H1 (cell line): ENCODE measurements at regions not wholly inside any gene's neighbourhood (a gene's known extent, or its start where the extent isn't known, plus 50 kb on each side); places are given as distances from the start of the nearest gene placed in this dataset.

ENCODE experiments used
- CTCF ChIA-PET: fragments of 300-600 bp; sonication (Branson Sonifier 250); formaldehyde crosslinking; loops from one replicate; lab custom pipeline; 2021; ENCODE audit not compliant: partially characterized antibody; lab: Charles Lee
- POLR2A ChIA-PET: fragments of 300-600 bp; sonication (Branson Sonifier 250); formaldehyde crosslinking; loops from one replicate; lab custom pipeline; 2021; ENCODE audit warnings: inconsistent platforms; ENCODE audit not compliant: partially characterized antibody; lab: Charles Lee
- DNase-seq, 2 experiments: peaks; one replicate each; pipeline versions ENCODE4 v3.0.0 to v3.0.0-alpha.2; 2010 to 2022; ENCODE audit warnings: low spot score in 2 of 2, low read depth in 1 of 2, mixed read lengths in 1 of 2
- FAIRE-seq: peaks from 2 replicates; lab custom pipeline; 2011; peaks lifted over from hg19 to GRCh38; lab: Jason Lieb, UNC
- H2AFZ ChIP-seq: 2 replicates; pipeline ENCODE4 v1.8.1; 2012; ENCODE audit warnings: low read length, inconsistent platforms
- H2AK5ac ChIP-seq: 2 replicates; pipeline ENCODE4 v1.6.1; 2013; ENCODE audit warnings: low read depth, low read length
- H2BK120ac ChIP-seq: replicated peaks from 2 replicates; pipeline ENCODE3; 2013; ENCODE audit warnings: low read depth, low read length, inconsistent platforms
- H2BK12ac ChIP-seq: 2 replicates; pipeline ENCODE4 v1.6.1; 2013; ENCODE audit warnings: low read depth, low read length
- H2BK15ac ChIP-seq: 2 replicates; pipeline ENCODE4 v1.6.1; 2013; ENCODE audit warnings: low read length
- H2BK20ac ChIP-seq: 2 replicates; pipeline ENCODE4 v1.6.1; 2013; ENCODE audit warnings: low read length
- H2BK5ac ChIP-seq: 2 replicates; pipeline ENCODE4 v1.6.1; 2013; ENCODE audit warnings: low read depth, low read length
- H3K14ac ChIP-seq: 2 replicates; pipeline ENCODE4 v1.6.1; 2013; ENCODE audit warnings: inconsistent platforms; ENCODE audit not compliant: insufficient read length
- H3K18ac ChIP-seq: 2 replicates; pipeline ENCODE4 v1.6.1; 2013; ENCODE audit warnings: low read length; ENCODE audit errors: extremely low read depth
- H3K23ac ChIP-seq: 2 replicates; pipeline ENCODE4 v1.6.1; 2013; ENCODE audit warnings: inconsistent platforms; ENCODE audit not compliant: insufficient read length
- H3K23me2 ChIP-seq: 2 replicates; pipeline ENCODE4 v1.6.1; 2013; ENCODE audit warnings: low read depth, low read length
- H3K27ac ChIP-seq: 2 replicates; pipeline ENCODE4 v1.6.1; 2011; ENCODE audit warnings: low read depth, low read length, inconsistent platforms
- H3K27me3 ChIP-seq, 4 experiments: replicated peaks in 1 of 4; 1 replicate in 1 of 4; 2 replicates in 3 of 4; pipeline versions ENCODE4 v1.6.1 to v1.8.1; 2011 to 2013; ENCODE audit warnings: low read length in 3 of 4, mild to moderate bottlenecking in 3 of 4, inconsistent platforms in 2 of 4, mixed read lengths in 2 of 4, moderate library complexity in 1 of 4; ENCODE audit not compliant: control insufficient read depth in 3 of 4, insufficient read depth in 3 of 4; ENCODE audit errors: extremely low read depth in 1 of 4
- H3K36me3 ChIP-seq, 4 experiments: 2 replicates each; pipeline versions ENCODE4 v1.6.1 to v1.8.1; 2011 to 2013; ENCODE audit warnings: mild to moderate bottlenecking in 4 of 4, low read length in 3 of 4, moderate library complexity in 2 of 4, control low read depth in 1 of 4, inconsistent platforms in 1 of 4; ENCODE audit not compliant: insufficient read depth in 4 of 4, control insufficient read depth in 2 of 4
- H3K4ac ChIP-seq: replicated peaks from 2 replicates; pipeline ENCODE3; 2013; ENCODE audit warnings: low read length, low read depth, mixed read lengths, inconsistent platforms; ENCODE audit not compliant: insufficient read length
- H3K4me1 ChIP-seq, 4 experiments: replicated peaks in 1 of 4; 1 replicate in 1 of 4; 2 replicates in 3 of 4; pipeline versions ENCODE4 v1.6.1 to v1.8.1; 2011 to 2013; ENCODE audit warnings: low read length in 3 of 4, inconsistent platforms in 2 of 4, mixed read lengths in 1 of 4; ENCODE audit not compliant: insufficient read depth in 4 of 4, control insufficient read depth in 3 of 4
- H3K4me2 ChIP-seq, 2 experiments: 2 replicates each; pipeline versions ENCODE4 v1.6.1 to v1.8.1; 2011 to 2013; ENCODE audit warnings: low read depth in 2 of 2, low read length in 2 of 2, control low read depth in 1 of 2, inconsistent platforms in 1 of 2, mild to moderate bottlenecking in 1 of 2; ENCODE audit not compliant: insufficient read depth in 1 of 2
- H3K4me3 ChIP-seq, 4 experiments: fragments of 200-600, 300-600 bp in 1 of 4; sonication (generic), shearing (Covaris generic), sonication (Bioruptor Twin) in 1 of 4; 2 replicates each; pipeline versions ENCODE4 v1.5.1 to v1.8.1; 2011 to 2016; ENCODE audit warnings: low read length in 4 of 4, low read depth in 3 of 4, control low read depth in 2 of 4, inconsistent platforms in 2 of 4, mild to moderate bottlenecking in 2 of 4, mixed read lengths in 1 of 4, moderate library complexity in 1 of 4; ENCODE audit not compliant: insufficient read depth in 2 of 4; ENCODE audit errors: extremely low read depth in 1 of 4
- H3K56ac ChIP-seq: replicated peaks from 2 replicates; pipeline ENCODE3; 2013; ENCODE audit warnings: low read depth, mild to moderate bottlenecking, mixed read lengths, low read length, inconsistent platforms; ENCODE audit not compliant: insufficient read length
- H3K79me1 ChIP-seq: 2 replicates; pipeline ENCODE4 v1.6.1; 2013; ENCODE audit warnings: low read depth, low read length, control low read depth
- H3K79me2 ChIP-seq, 2 experiments: 2 replicates each; pipeline versions ENCODE4 v1.6.1 to v1.8.1; 2012 to 2013; ENCODE audit warnings: low read length in 2 of 2, mild to moderate bottlenecking in 2 of 2, inconsistent platforms in 1 of 2; ENCODE audit not compliant: insufficient read depth in 2 of 2, control insufficient read depth in 1 of 2
- H3K9ac ChIP-seq, 4 experiments: replicated peaks in 1 of 4; 1 replicate in 1 of 4; 2 replicates in 3 of 4; pipeline versions ENCODE4 v1.6.1 to v1.8.1; 2011 to 2013; ENCODE audit warnings: low read depth in 3 of 4, low read length in 3 of 4, control low read depth in 2 of 4, mild to moderate bottlenecking in 2 of 4, moderate library complexity in 2 of 4, inconsistent platforms in 1 of 4; ENCODE audit errors: extremely low read depth in 1 of 4
- H3K9me3 ChIP-seq, 2 experiments: 2 replicates each; pipeline versions ENCODE4 v1.6.1 to v1.8.1; 2012 to 2013; ENCODE audit warnings: mild to moderate bottlenecking in 2 of 2, moderate library complexity in 2 of 2, control low read depth in 1 of 2, inconsistent platforms in 1 of 2, low read depth in 1 of 2, low read length in 1 of 2, mixed read lengths in 1 of 2; ENCODE audit not compliant: insufficient read depth in 2 of 2
- H4K20me1 ChIP-seq, 2 experiments: replicated peaks in 1 of 2; 2 replicates each; pipeline versions ENCODE3 to v1.8.1; 2011 to 2013; ENCODE audit warnings: inconsistent platforms in 2 of 2, low read length in 2 of 2, mild to moderate bottlenecking in 1 of 2; ENCODE audit not compliant: insufficient read depth in 2 of 2, control insufficient read depth in 1 of 2
- H4K5ac ChIP-seq: 2 replicates; pipeline ENCODE4 v1.6.1; 2013; ENCODE audit warnings: low read length, low read depth, mixed read lengths, inconsistent platforms; ENCODE audit not compliant: insufficient read length
- H4K8ac ChIP-seq: 2 replicates; pipeline ENCODE4 v1.8.0; 2013; ENCODE audit warnings: mild to moderate bottlenecking, moderate library complexity, low read length, inconsistent platforms; ENCODE audit not compliant: insufficient read depth; ENCODE audit errors: extremely low read depth
- H4K91ac ChIP-seq: replicated peaks from 2 replicates; pipeline ENCODE3; 2013; ENCODE audit warnings: low read length, mixed read lengths, inconsistent platforms; ENCODE audit not compliant: insufficient read length
- ATF3 ChIP-seq: IDR thresholded peaks from 2 replicates; pipeline ENCODE4 v1.6.1; 2011; ENCODE audit warnings: low read depth, mild to moderate bottlenecking, low read length; ENCODE audit not compliant: insufficient read depth
- BCL11A ChIP-seq, 2 experiments: IDR thresholded peaks; one replicate each; pipeline ENCODE4 v1.6.1; 2011; ENCODE audit warnings: low read depth in 2 of 2, low read length in 2 of 2, mild to moderate bottlenecking in 2 of 2
- EP300 ChIP-seq, 2 experiments: IDR thresholded peaks; 1 replicate in 1 of 2; 2 replicates in 1 of 2; pipeline ENCODE4 v1.6.1; 2011 to 2012; ENCODE audit warnings: low read depth in 2 of 2, low read length in 2 of 2, mild to moderate bottlenecking in 2 of 2, borderline replicate concordance in 1 of 2, inconsistent platforms in 1 of 2, moderate library complexity in 1 of 2
- FOSL1 ChIP-seq: IDR thresholded peaks from 2 replicates; pipeline ENCODE4 v1.6.1; 2011; ENCODE audit warnings: mild to moderate bottlenecking, low read depth, low read length, moderate library complexity; ENCODE audit not compliant: insufficient read depth
- JUN ChIP-seq: IDR thresholded peaks from 2 replicates; pipeline ENCODE4 v1.6.1; 2011; ENCODE audit warnings: low read depth, mild to moderate bottlenecking, improper control_type of control experiment, low read length
- KDM5A ChIP-seq: fragments of 200-600 bp; IDR thresholded peaks from 2 replicates; pipeline ENCODE4 v1.7.1; 2012; ENCODE audit warnings: mild to moderate bottlenecking, low read length, inconsistent platforms, mixed read lengths
- MAFK ChIP-seq: IDR thresholded peaks from 2 replicates; pipeline ENCODE4 v1.6.1; 2012; ENCODE audit warnings: low read depth, mild to moderate bottlenecking, improper control_type of control experiment, low read length
- NRF1 ChIP-seq: IDR thresholded peaks from 2 replicates; pipeline ENCODE4 v1.6.1; 2011; ENCODE audit warnings: mild to moderate bottlenecking, low read depth, low read length, improper control_type of control experiment
- RAD21 ChIP-seq, 2 experiments: IDR thresholded peaks in 1 of 2; conservative IDR thresholded peaks in 1 of 2; 2 replicates each; pipeline ENCODE4 v1.6.1; 2011; ENCODE audit warnings: low read depth in 2 of 2, low read length in 2 of 2, improper control_type of control experiment in 1 of 2, inconsistent platforms in 1 of 2, mild to moderate bottlenecking in 1 of 2, moderate library complexity in 1 of 2
- RNF2 ChIP-seq: fragments of 200-900, 300-1000 bp; sonication (generic); IDR thresholded peaks from 2 replicates; pipeline ENCODE4 v1.7.1; 2016; ENCODE audit warnings: borderline replicate concordance, low read depth, mild to moderate bottlenecking, antibody characterized with exemption, low read length; ENCODE audit not compliant: poor library complexity, severe bottlenecking; ENCODE audit errors: missing control alignments
- SP4 ChIP-seq: IDR thresholded peaks from 2 replicates; pipeline ENCODE4 v1.6.1; 2012; ENCODE audit warnings: low read length, inconsistent platforms
- TCF12 ChIP-seq: IDR thresholded peaks from 2 replicates; pipeline ENCODE4 v1.6.1; 2011; ENCODE audit warnings: low read depth, mild to moderate bottlenecking, low read length
- YY1 ChIP-seq: IDR thresholded peaks from 2 replicates; pipeline ENCODE4 v1.6.1; 2011; ENCODE audit warnings: low read depth, mild to moderate bottlenecking, low read length
- WGBS, 2 experiments: shearing (Covaris generic) in 1 of 2; methylation state at CpG; one replicate each; pipeline versions ENCODE4 v1.1.6 to v1.1.7; 2013 to 2015; ENCODE audit warnings: low lambda C conversion rate in 2 of 2, mixed read lengths in 2 of 2, inconsistent platforms in 1 of 2, low coverage in 1 of 2, missing lambda C conversion rate in 1 of 2; ENCODE audit not compliant: insufficient replicate concordance in 2 of 2, insufficient coverage in 1 of 2, insufficient read length in 1 of 2; ENCODE audit errors: extremely low coverage in 1 of 2, missing lambda C conversion rate in 1 of 2; 5-methylcytosine and 5-hydroxymethylcytosine counted together

GRCh38 chr4:101706535-101707057 is 83.9 kb upstream of the BANK1 start:
- Histone ChIP-seq H2BK20ac (no peak overlapping the region), H3K79me2 (no peaks in the 10 kb centered on the region), H4K91ac (no peak overlapping the region), H3K36me3 (no peaks in the 10 kb centered on the region), H3K4me1 (no peaks in the 10 kb centered on the region), H3K23ac (no peak overlapping the region), H3K14ac (no peak overlapping the region), H2BK5ac (no peak overlapping the region), H3K23me2 (no peaks in the 10 kb centered on the region), H2BK15ac (no peak overlapping the region), H3K79me1 (no peaks in the 10 kb centered on the region), H4K8ac (no peak overlapping the region), H3K18ac (no peak overlapping the region), H3K4me3 (no peak overlapping the region), H2AK5ac (no peak overlapping the region), H4K5ac (no peak overlapping the region), H3K27me3 (no peaks in the 10 kb centered on the region), H3K9me3 (peaks cover 0 to 2% of the 10 kb centered on the region in 2 experiments; a peak in 1 of 4 replicates), H3K56ac (no peak overlapping the region), H2BK120ac (no peak overlapping the region), H3K27ac (no peak overlapping the region), H2AFZ (no peak overlapping the region), H2BK12ac (no peak overlapping the region), H3K4ac (no peak overlapping the region), H3K4me2 (no peak overlapping the region), H4K20me1 (no peaks in the 10 kb centered on the region), H3K9ac (no peak overlapping the region)
- 91% methylated on average over 1 of the region's 1 CpG; no CpG with 5 or more reads in 1 of the 2 experiments for WGBS, 2 experiments
- DNase-seq (no peak), FAIRE-seq (no peak)
- ChIA-PET CTCF (interaction anchor here (1.0 kb wide), 1 partner anchor 24 kb away, joined by 6 read pairs; no protein-coding TSS in a partner anchor), POLR2A (no interaction called here)
- TF ChIP-seq ATF3 = no peak
- TF ChIP-seq NRF1 = no peak
- TF ChIP-seq FOSL1 = no peak
- TF ChIP-seq KDM5A = no peak
- no peak for TF ChIP-seq EP300 (IDR thresholded peaks at IDR 0.05; ENCODE audit: borderline replicate concordance in 1 of 2, low read depth in 2 of 2, low read length in 2 of 2)
- TF ChIP-seq RAD21 (IDR thresholded peaks at IDR 0.05 in 1 of 2, conservative IDR thresholded peaks at IDR 0.05 in 1 of 2; ENCODE audit: low read depth in 2 of 2, low read length in 2 of 2) = no peak
- no peak for TF ChIP-seq RNF2
- no peak for TF ChIP-seq MAFK
- no peak for TF ChIP-seq SP4
- TF ChIP-seq JUN = no peak
- no peak for TF ChIP-seq BCL11A (IDR thresholded peaks at IDR 0.05; ENCODE audit: low read depth in 2 of 2, low read length in 2 of 2)
- TF ChIP-seq TCF12 = no peak
- no peak for TF ChIP-seq YY1
